AG08395 (cell line): ENCODE measurements at regions not wholly inside any gene's neighbourhood (a gene's known extent, or its start where the extent isn't known, plus 50 kb on each side); places are given as distances from the start of the nearest gene placed in this dataset.
"Not testable (repeated sequence)": the region's sequence is repeated elsewhere in the genome, so short reads cannot be mapped to it uniquely, and the experiment has no call there.

Experiments used
- DNase-seq: peaks from one replicate; pipeline ENCODE4 v3.0.0; 2012; ENCODE audit warnings: mixed read lengths, low spot score

DNA sequence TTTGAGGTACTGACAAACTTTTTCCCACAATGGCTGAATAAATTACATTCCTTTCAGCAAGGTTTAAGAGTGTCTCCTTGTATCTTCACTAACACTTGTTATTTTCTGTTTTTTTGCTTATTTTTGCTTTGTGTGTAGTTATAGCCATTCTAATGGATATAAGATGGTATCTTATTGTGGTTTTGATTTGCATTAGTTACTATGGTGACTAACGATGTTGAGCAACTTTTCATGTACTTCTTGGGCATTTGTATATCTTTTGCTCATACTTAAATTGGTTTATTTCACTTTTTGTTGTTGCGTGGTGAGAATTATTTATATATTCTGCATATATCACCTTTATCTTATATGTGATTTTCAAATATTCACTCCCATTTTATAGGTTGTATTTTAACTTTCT lies 79.9 kb upstream of the FSIP2 start:
- DNase-seq = no peak

DNA sequence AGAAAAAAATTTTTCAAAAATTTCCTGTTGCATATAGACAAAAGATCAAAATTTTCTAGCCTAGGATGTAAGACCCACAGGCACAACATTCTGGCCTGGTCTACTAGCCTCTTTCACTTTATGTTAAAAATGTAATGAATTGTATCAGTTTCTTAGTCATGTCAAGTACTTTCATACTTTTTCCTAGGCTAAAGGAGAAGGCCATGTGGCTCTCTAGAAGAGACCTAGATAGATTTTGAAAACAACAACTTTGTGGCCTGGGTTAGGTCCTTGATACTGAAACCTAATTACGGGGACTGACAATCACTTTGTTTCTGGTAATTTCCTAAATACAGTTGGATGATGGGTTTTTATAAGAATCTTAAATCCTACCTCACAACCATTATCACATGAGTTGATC lies 74.8 kb upstream of the FSIP2 start:
- DNase-seq = no peak

DNA sequence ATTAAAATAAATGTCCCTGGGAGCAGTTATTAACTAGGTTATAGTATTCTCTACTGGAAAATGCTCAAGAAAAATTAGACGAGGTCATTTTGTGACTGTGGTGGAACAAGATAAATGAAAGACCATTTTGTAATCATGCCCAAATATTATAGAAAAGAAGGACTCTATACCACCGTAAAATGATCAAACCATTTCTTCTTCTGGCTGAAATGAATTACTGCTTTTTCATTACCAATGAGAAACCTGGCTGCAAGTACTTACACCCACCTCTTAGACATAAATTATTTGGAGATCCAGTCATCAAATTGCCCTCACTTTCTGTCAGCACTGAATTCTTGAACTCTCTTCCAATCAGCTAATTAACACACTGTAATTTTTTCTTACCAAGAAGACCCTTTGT lies 74.2 kb upstream of the FSIP2 start:
- no peak for DNase-seq

DNA sequence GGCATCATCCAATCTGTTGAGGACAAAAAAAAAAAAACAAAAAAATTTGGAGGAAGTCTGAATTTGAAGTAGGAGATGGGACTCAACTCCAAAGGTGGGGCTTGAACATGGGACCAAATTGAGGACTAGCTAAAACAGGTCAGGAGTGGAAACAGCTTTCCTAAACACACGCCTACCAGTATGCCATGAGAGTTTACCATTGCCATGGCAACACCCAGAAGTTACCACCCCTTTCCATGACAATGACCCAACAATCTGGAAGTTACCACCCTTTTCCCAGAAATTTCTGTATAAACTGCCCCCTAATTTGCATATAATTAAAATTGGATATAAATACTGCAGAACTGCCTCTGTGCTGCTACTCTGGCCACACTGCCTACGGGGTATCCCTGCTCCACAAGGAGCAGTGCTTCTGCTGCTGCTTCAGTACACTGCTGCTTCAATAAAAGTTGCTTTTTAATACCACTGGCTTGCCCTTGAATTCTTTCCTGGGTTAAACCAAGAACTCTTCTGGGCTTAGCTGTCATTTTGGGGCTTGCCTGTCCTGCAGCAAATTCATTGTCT lies 73.3 kb upstream of the FSIP2 start:
- no peak for DNase-seq

DNA sequence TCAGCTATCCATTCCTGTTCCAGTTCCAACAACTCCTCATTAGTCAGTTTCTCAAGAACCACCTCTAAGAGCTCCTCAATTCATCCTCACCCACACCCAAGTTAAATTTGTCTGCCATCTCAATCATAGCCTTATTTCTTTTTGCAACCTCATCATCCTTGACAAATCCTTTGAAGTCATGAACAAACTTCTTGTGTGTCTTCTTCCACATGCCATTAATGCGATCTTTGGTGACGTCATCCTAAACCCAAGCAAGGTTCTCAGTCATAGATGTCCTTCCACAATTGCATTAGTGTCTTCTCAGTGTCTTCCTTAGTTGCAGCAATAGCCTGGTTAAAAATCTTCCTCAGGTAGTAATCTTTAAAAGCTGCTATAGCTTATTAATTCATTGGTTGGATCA lies 71.2 kb upstream of the FSIP2 start:
- DNase-seq = no peak

DNA sequence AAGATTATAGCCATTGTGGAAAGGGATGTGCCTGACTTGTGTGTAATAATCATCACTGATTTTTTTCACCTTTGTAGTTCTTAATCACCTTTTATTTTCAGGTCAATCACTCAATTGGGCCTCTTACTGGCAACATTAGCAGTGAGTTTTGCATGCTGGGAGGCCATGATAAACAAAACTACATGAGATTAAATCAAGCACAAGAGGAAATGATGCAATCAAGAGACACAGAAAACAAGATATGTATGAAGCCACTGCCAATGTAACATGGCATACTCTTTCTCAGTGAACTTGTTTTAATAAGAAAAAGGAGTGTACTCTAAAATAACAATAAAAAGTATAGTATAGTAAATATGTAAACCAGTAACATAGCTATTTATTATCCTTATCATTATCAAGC lies 69.9 kb upstream of the FSIP2 start:
- DNase-seq = no peak

DNA sequence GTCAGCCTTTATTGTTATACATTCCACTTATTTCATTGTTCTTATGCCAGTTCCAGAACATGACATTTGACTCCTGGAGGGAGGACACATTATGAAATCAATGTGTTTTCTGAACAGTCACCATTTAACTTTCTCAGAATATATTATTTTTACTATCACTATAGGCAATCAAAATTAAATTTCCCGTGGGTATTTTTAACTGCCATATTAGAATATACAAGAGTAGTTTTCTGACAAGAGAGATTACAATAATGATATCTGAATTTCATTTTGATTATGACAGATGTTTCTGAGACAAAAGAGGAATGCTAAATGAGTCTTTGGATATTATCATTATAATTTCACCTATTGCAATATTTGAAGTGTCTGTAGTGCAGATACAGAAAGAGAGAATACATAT lies 64.4 kb upstream of the FSIP2 start:
- DNase-seq = no peak

DNA sequence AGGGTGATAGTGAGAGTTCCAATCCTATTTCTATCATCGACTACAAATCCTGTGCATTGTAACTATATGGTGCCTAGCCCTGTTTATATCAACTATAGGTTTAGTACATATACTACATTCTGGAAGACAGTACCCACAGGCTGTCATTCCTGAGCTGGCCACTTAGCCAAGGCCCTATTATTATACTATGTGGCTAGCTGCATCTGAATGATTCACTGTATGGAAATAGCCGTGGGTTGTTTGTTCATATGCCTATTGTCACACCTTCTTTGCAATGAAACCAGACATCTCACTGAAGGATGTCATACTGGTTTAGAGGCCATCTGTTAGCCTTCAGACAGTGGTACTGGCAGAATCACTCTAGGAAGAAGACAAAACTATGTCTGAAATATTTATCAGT lies 62.3 kb upstream of the FSIP2 start:
- DNase-seq = no peak

DNA sequence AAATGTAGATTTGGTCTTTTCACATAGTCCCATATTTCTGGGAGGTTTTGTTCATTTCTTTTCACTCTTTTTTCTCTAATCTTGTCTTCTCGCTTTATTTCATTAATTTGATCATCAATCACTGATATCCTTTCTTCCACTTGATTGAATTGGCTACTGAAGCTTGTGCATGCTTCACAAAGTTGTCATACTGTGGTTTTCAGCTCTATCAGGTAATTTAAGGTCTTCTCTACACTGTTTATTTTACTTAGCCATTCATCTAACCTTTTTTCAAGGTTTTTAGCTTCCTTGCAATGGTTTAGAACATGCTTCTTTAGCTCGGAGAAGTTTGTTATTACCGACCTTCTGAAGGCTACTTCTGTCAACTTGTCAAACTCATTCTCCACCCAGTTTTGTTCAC lies 51.6 kb upstream of the FSIP2 start:
- not testable (repeated sequence) for DNase-seq

DNA sequence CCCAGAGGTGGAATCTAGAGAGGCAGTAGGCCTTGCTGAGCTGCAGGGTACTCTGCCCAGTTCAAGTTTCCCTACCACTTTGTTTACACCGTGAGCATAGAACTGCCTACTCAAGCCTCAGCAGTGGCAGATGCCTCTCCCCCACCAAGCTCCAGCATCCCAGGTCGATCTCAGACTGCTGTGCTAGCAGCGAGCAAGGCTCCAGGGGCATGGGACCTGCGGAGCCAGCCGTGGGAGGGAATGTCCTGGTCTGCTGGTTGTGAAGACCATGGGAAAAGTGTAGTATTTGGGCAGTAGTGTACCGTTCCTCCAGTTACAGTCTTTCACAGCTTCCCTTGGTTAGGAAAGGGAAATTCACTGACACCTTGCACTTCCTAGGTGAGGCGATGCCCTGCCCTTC lies 50.6 kb upstream of the FSIP2 start:
- no peak for DNase-seq
